ENCODE measurements at regions not wholly inside any gene's neighbourhood (a gene's known extent, or its start where the extent isn't known, plus 50 kb on each side); places are given as distances from the start of the nearest gene placed in this dataset.

GRCh38 chr13:76198568-76199163 is 562.5 kb downstream of the LMO7 start:
- TF ChIP-seq CTCF (IDR thresholded peaks at IDR 0.05; ENCODE audit: control extremely low read depth in 1 of 3, insufficient read depth in 1 of 3, low read depth in 1 of 3, low read length in 3 of 3): no peak
- no peak for TF ChIP-seq TBP (IDR thresholded peaks at IDR 0.05; ENCODE audit: low read depth, low read length)
- TF ChIP-seq SP2 (IDR thresholded peaks at IDR 0.05; ENCODE audit: low read length): no peak
- no peak for TF ChIP-seq CBX8 (IDR thresholded peaks at IDR 0.05; ENCODE audit: borderline replicate concordance, low read depth, low read length)
- TF ChIP-seq POLR2A (IDR thresholded peaks at IDR 0.05; ENCODE audit: control extremely low read depth in 1 of 2, low read depth in 2 of 2, low read length in 2 of 2): no peak
- TF ChIP-seq POLR2AphosphoS5 (IDR thresholded peaks at IDR 0.05; ENCODE audit: low read depth, low read length): no peak
- TF ChIP-seq MAX (IDR thresholded peaks at IDR 0.05): no peak

Measured in H1 (cell line).